K562 (cell line): ENCODE measurements at regions not wholly inside any gene's neighbourhood (a gene's known extent, or its start where the extent isn't known, plus 50 kb on each side); places are given as distances from the start of the nearest gene placed in this dataset.

Experiments
- ATAC-seq: fragments of 200-7000 bp; cut with Tn5 transposase; 3 replicates; pipeline ENCODE4 v1.9.1; 2020; ENCODE audit warnings: moderate library complexity
- BruUV-seq: library from RNA; stranded (reverse); fragments of 400-500 nt; replicated peaks from 2 replicates; lab custom pipeline; 2021; lab: Mats Ljungman, UMichigan
- CTCF ChIA-PET: fragments of 300-600 bp; formaldehyde crosslinking; extraction: SDS; loops from one replicate; lab custom pipeline; 2021; ENCODE audit warnings: low intra/inter-chr PET ratio; lab: Yijun Ruan, JAX
- POLR2A ChIA-PET: fragments of 300-600, 350-650 bp; sonication (Branson Sonifier 250); formaldehyde crosslinking; extraction: SDS; loops from one replicate; lab custom pipeline; 2021; ENCODE audit warnings: antibody characterized with exemption, inconsistent platforms; lab: Yijun Ruan, JAX
- DNase-seq, 4 experiments: peaks; one replicate each; pipeline versions ENCODE4 v3.0.0 to v3.0.0-alpha.2; 2011 to 2018; ENCODE audit warnings: low spot score in 3 of 4, mixed read lengths in 3 of 4; ENCODE audit errors: extremely low read depth in 1 of 4
- FAIRE-seq: peaks from 2 replicates; lab custom pipeline; 2011; peaks lifted over from hg19 to GRCh38; lab: Jason Lieb, UNC
- H2AFZ ChIP-seq: 2 replicates; pipeline ENCODE4 v1.6.0; 2011; ENCODE audit warnings: low read depth, low read length, control low read depth, inconsistent platforms
- H3K27ac ChIP-seq: fragments of 200-600 bp; 3 replicates; pipeline ENCODE4 v1.8.0; 2011; ENCODE audit warnings: low read depth, mild to moderate bottlenecking, control low read depth, inconsistent platforms, low read length, moderate library complexity, mixed read lengths; ENCODE audit errors: extremely low read depth
- H3K27me3 ChIP-seq, 2 experiments: fragments of 300-600 bp in 1 of 2; 2 replicates in 1 of 2; 3 replicates in 1 of 2; pipeline versions ENCODE4 v1.6.0 to v1.8.0; 2011; ENCODE audit warnings: inconsistent platforms in 2 of 2, low read length in 2 of 2, mild to moderate bottlenecking in 1 of 2, mixed read lengths in 1 of 2, moderate library complexity in 1 of 2; ENCODE audit not compliant: control insufficient read depth in 2 of 2, insufficient read depth in 2 of 2
- H3K36me3 ChIP-seq: fragments of 300-600 bp; 3 replicates; pipeline ENCODE4 v1.8.0; 2011; ENCODE audit warnings: mild to moderate bottlenecking, low read length, inconsistent platforms; ENCODE audit not compliant: control insufficient read depth, insufficient read depth
- H3K4me1 ChIP-seq, 2 experiments: fragments of 200-600 bp in 1 of 2; replicated peaks in 1 of 2; 2 replicates in 1 of 2; 3 replicates in 1 of 2; pipeline versions ENCODE4 v1.5.1 to v1.8.0; 2011; ENCODE audit warnings: inconsistent platforms in 2 of 2, low read length in 2 of 2, mild to moderate bottlenecking in 1 of 2, mixed read lengths in 1 of 2, moderate library complexity in 1 of 2; ENCODE audit not compliant: control insufficient read depth in 2 of 2, insufficient read depth in 2 of 2
- H3K4me2 ChIP-seq: 2 replicates; pipeline ENCODE4 v1.6.1; 2011; ENCODE audit warnings: low read length, control low read depth, inconsistent platforms, mixed read lengths; ENCODE audit not compliant: insufficient read depth
- H3K4me3 ChIP-seq: fragments of 200-600 bp; sonication (generic), shearing (Covaris generic); 2 replicates; pipeline ENCODE4 v1.5.1; 2016; ENCODE audit warnings: control low read depth, inconsistent platforms
- H3K79me2 ChIP-seq: fragments of 200-600 bp; 3 replicates; pipeline ENCODE4 v1.8.0; 2011; ENCODE audit warnings: low read length, inconsistent platforms; ENCODE audit not compliant: control insufficient read depth, insufficient read depth
- H3K9ac ChIP-seq, 2 experiments: 2 replicates each; pipeline versions ENCODE4 v1.6.0 to v1.6.1; 2011; ENCODE audit warnings: low read depth in 2 of 2, low read length in 2 of 2, control low read depth in 1 of 2, inconsistent platforms in 1 of 2, mild to moderate bottlenecking in 1 of 2, mixed read lengths in 1 of 2; ENCODE audit not compliant: insufficient read depth in 1 of 2
- H3K9me1 ChIP-seq: one replicate; pipeline ENCODE4 v1.6.0; 2011; ENCODE audit warnings: inconsistent platforms, mild to moderate bottlenecking, low read length, moderate library complexity; ENCODE audit not compliant: control insufficient read depth, insufficient read depth
- H3K9me3 ChIP-seq: replicated peaks from 2 replicates; pipeline ENCODE4 v1.5.1; 2011; ENCODE audit warnings: low read depth, low read length, inconsistent platforms; ENCODE audit not compliant: control insufficient read depth, insufficient read depth
- H4K20me1 ChIP-seq: replicated peaks from 2 replicates; pipeline ENCODE4 v1.6.1; 2011; ENCODE audit warnings: low read length, inconsistent platforms, mixed read lengths; ENCODE audit not compliant: control insufficient read depth, insufficient read depth
- CHD1 ChIP-seq: fragments of 200-600 bp; sonication (generic); IDR thresholded peaks from one replicate; pipeline ENCODE4 v1.6.1; 2012; ENCODE audit warnings: mild to moderate bottlenecking, moderate library complexity, low read length, inconsistent platforms
- ESRRB ChIP-seq: fragments of 250-450 bp; sonication (Bioruptor Pico); IDR thresholded peaks from 2 replicates; pipeline ENCODE4 v1.5.0; 2020; ENCODE audit warnings: mild to moderate bottlenecking, moderate library complexity, borderline replicate concordance
- GTF3C2 ChIP-seq: IDR thresholded peaks from 3 replicates; pipeline ENCODE4 v1.6.1; 2011; ENCODE audit warnings: borderline replicate concordance, mild to moderate bottlenecking, moderate library complexity; ENCODE audit not compliant: insufficient read length; ENCODE audit errors: extremely low read depth
- HNRNPLL ChIP-seq: fragments of 200-400 bp; formaldehyde crosslinking; IDR thresholded peaks from 2 replicates; pipeline ENCODE4 v1.6.1; 2017; ENCODE audit warnings: low read length, low read depth, mild to moderate bottlenecking; ENCODE audit not compliant: poor library complexity, severe bottlenecking
- JUNB ChIP-seq: fragments of 450-650 bp; formaldehyde crosslinking; conservative IDR thresholded peaks from 2 replicates; pipeline ENCODE4 v1.4.0; 2020; ENCODE audit warnings: mild to moderate bottlenecking
- KHSRP ChIP-seq: fragments of 450-650 bp; IDR thresholded peaks from 2 replicates; pipeline ENCODE4 v1.6.1; 2017
- MTF1 ChIP-seq: fragments of 250-450 bp; sonication (Bioruptor Pico); IDR thresholded peaks from 2 replicates; pipeline ENCODE4 v1.9.0; 2021; ENCODE audit warnings: moderate library complexity, mild to moderate bottlenecking, inconsistent platforms, borderline replicate concordance
- NR2C2 ChIP-seq, 2 experiments: fragments of 200-800 bp in 1 of 2; sonication (Bioruptor generic) in 1 of 2; sonication (generic) in 1 of 2; formaldehyde crosslinking in 1 of 2; IDR thresholded peaks; 2 replicates each; pipeline versions ENCODE4 v1.6.1 to v1.8.0; 2016 to 2022; ENCODE audit warnings: mild to moderate bottlenecking in 1 of 2, missing compliant biosample characterization in 1 of 2, missing genetic modification characterization in 1 of 2, missing genetic modification reagents in 1 of 2
- RB1 ChIP-seq: fragments of 450-650 bp; IDR thresholded peaks from 2 replicates; pipeline ENCODE4 v1.6.1; 2017; ENCODE audit warnings: low read depth, mild to moderate bottlenecking
- RNF219 ChIP-seq: fragments of 250-450 bp; sonication (Bioruptor Pico); IDR thresholded peaks from 2 replicates; pipeline ENCODE4 v1.5.0; 2022; ENCODE audit warnings: mild to moderate bottlenecking
- TCF7L2 ChIP-seq: fragments of 150-350 bp; IDR thresholded peaks from 2 replicates; pipeline ENCODE4 v1.6.1; 2016; ENCODE audit warnings: low read depth, mild to moderate bottlenecking, low read length, moderate library complexity
- TRIM28 ChIP-seq: fragments of 450-650 bp; IDR thresholded peaks from 2 replicates; pipeline ENCODE4 v1.6.1; 2017
- XRCC4 ChIP-seq: IDR thresholded peaks from one replicate; pipeline ENCODE4 v1.6.1; 2011; ENCODE audit not compliant: insufficient read depth, insufficient read length; ENCODE audit errors: extremely low read depth
- ZBTB49 ChIP-seq: sonication (generic); formaldehyde crosslinking; IDR thresholded peaks from 2 replicates; pipeline ENCODE4 v1.8.0; 2022; ENCODE audit warnings: missing genetic modification reagents, mild to moderate bottlenecking, borderline replicate concordance
- ZNF175 ChIP-seq: fragments of 200-800 bp; sonication (Bioruptor generic); IDR thresholded peaks from 2 replicates; pipeline ENCODE4 v1.6.1; 2016; ENCODE audit warnings: low read depth, mild to moderate bottlenecking, missing genetic modification characterization, missing compliant biosample characterization
- WGBS: fragments of 100-300 bp; shearing (Covaris generic); methylation state at CpG from one replicate; pipeline ENCODE4 v1.1.6; 2016; ENCODE audit warnings: low coverage, mixed read lengths; ENCODE audit not compliant: insufficient coverage; ENCODE audit errors: missing lambda C conversion rate; 5-methylcytosine and 5-hydroxymethylcytosine counted together
- in situ Hi-C: fragments of 300-500 bp; cut with MboI; formaldehyde crosslinking; loops from 4 replicates; pipeline ENCODE4 v1.15.0; 2018; ENCODE audit warnings: inconsistent platforms, mixed read lengths
- intact Hi-C: fragments of 100-400 bp; cut with micrococcal nuclease; formaldehyde crosslinking; loops from 2 replicates; pipeline ENCODE4 v1.14.2; 2022

DNA sequence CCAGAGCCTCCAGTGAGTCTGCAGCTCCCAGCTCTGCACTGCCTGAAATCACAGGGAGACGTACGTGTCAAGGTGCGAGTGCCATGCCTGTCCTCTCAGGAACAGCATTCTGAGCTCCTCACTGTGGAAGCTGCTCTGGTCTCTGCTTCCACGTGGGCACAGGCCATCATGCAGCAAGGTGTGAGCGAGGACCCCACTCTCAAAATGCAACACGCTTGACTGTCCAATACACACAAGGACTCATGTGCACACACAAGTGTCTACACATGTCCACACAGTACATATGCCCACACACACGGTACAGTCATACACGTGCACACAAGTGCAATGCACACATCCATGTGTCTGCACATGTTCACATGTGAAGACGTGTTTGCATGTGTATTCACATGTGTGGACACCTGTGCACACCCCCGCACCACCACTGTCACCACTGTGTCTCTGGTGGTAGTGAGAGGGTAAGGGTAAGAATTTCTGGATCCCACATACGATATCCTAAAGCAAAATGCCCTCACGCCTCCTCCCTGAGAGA lies 260.5 kb downstream of the DLL1 start:
- FAIRE-seq (no peak), ATAC-seq (no peak), DNase-seq (no peak)
- no peak overlapping the region for H3K4me3 ChIP-seq
- H3K4me1 ChIP-seq: peaks cover 0 to 11% of the 10 kb centered on the region in 2 experiments; a peak in 2 of 5 replicates
- BruUV-seq: no TSS peak
- ChIA-PET POLR2A (interaction anchor here (0.6 kb wide), 1 partner anchor 10 kb away, joined by 3 read pairs; no protein-coding TSS in a partner anchor), CTCF (no interaction called here)
- no peaks in the 10 kb centered on the region for H3K36me3 ChIP-seq
- TF ChIP-seq ZBTB49 (CRISPR knock-in tag) (no peak), RB1 (no peak), NR2C2 (CRISPR knock-in tag; IDR thresholded peaks at IDR 0.05) (no peak), NR2C2 (tag; IDR thresholded peaks at IDR 0.05) (no peak), XRCC4 (no peak), ESRRB (CRISPR knock-in tag) (no peak), JUNB (CRISPR knock-in tag) (no peak), KHSRP (no peak), CHD1 (no peak), GTF3C2 (no peak), MTF1 (CRISPR knock-in tag) (no peak), HNRNPLL (no peak), TRIM28 (no peak), TCF7L2 (no peak), ZNF175 (no peak), RNF219 (CRISPR knock-in tag) (no peak)
- WGBS: 1% methylated on average over 12 of the region's 12 CpGs
- peaks cover 0 to 55% of the 10 kb centered on the region in 2 experiments; a peak in 3 of 5 replicates for H3K27me3 ChIP-seq
- no peaks in the 10 kb centered on the region for H3K9me1 ChIP-seq
- H2AFZ ChIP-seq: no peak overlapping the region
- H3K79me2 ChIP-seq: no peaks in the 10 kb centered on the region
- H3K4me2 ChIP-seq: no peak overlapping the region
- H4K20me1 ChIP-seq: no peaks in the 10 kb centered on the region
- no peak overlapping the region for H3K27ac ChIP-seq
- intact Hi-C loops (no loop called here), in situ Hi-C loops (no loop called here)
- no peaks in the 10 kb centered on the region for H3K9me3 ChIP-seq
- H3K9ac ChIP-seq: no peak overlapping the region
